ENCODE measurements at regions not wholly inside any gene's neighbourhood (a gene's known extent, or its start where the extent isn't known, plus 50 kb on each side); places are given as distances from the start of the nearest gene placed in this dataset.

DNA sequence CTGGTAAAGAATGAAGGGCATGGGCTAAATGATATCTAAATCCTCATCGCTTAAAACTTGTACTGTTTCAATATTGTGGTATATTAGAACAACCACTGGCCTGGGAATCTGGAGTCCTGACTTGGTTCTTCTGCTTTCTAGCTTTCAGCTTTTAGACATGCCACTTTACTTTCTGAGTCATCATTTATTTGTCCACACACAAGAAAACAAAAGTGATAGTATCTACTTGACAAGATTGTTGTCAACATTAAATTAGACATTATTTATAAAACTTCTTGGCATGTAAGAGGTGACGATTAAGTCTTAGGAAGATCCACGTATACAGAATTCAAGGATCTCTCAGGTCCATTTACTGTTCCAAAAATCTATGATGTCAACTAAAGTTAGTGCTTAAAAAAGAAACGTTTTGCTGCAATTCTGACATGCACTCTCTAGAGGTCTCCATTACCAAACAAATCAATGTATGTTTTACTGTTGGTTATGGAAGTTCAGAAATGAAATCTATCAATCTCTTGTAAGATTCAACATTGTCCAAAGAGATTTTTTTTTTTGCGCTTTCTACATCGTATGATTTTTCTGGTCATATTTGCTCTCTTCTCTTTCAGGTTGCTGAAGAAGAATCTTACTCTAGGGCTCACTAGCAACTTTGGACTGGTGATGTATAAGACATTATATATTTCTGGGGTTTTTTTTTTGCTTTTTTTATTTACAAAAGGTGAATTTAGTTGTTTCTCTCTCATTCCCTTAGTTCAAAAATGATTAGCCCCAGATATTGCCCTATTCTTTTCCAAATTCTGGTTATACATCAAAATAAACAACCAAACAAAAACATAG lies 53.6 kb upstream of the DYNC1I1 start:
- peak; percentile 8 for DNase-seq

GRCh38 chr7:95716357-95717122 lies 55.8 kb upstream of the DYNC1I1 start:
- no peak for DNase-seq

- no peak for DNase-seq
Measured at GRCh38 chr7:95715274-95715673, 57.1 kb upstream of the DYNC1I1 start.

- no peak for DNase-seq
Measured at GRCh38 chr7:95710711-95711110, 61.6 kb upstream of the DYNC1I1 start.

- DNase-seq = no peak
Measured at GRCh38 chr7:95700917-95701316, 71.4 kb upstream of the DYNC1I1 start.

DNA sequence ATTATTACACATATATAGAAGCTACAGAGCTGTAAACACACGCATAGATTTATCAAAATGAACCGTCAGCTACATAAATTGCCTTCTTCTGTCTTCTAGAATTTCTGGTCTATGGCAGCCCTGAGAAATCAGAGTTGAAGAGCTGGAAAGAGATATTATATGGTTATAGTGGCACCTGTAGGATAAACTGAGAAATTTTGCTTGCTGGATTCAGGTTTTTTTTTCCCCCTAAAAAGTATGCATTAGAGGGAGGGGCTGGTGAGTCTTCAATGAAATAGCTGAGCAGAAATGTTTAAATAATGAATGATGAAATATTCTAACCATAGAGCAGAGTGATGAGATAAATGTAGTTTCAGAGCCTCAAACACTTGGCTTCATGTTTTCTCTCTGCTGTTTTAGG lies 78.0 kb upstream of the DYNC1I1 start:
- DNase-seq = no peak

DNA sequence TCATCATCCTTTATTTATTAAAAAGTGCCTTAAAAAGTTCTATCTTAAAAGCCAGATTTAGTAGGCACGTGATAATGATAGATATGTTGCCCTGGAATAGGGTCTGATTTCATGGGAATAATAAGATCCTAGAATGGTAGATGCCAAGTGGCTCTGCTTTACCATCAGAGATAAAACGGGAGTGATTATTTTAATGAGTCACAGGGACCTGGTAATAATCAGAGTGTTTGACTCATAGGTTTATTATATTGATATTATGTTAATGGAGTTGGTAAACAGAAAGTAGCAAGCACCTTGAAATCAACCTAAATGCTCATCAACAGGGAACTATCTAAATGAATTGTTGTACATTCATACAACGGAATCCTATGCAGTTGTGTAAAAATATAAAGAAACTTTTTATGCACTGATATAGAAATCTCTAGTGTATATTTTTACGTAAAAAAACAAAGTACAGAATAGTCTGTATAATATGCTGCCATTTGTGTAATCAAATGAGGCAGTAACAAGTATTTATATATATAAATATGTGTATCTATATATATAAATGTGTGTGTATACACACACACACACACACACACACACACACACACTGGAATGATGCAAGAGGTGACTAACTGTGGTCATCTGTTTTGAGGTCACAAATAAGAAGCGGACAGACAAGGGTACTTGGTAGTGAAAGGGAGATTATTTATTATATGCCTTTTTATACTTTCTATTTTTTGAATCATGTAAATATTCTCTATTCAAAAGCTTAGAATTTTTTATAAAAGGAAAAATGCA lies 78.6 kb upstream of the DYNC1I1 start:
- no peak for DNase-seq

DNA sequence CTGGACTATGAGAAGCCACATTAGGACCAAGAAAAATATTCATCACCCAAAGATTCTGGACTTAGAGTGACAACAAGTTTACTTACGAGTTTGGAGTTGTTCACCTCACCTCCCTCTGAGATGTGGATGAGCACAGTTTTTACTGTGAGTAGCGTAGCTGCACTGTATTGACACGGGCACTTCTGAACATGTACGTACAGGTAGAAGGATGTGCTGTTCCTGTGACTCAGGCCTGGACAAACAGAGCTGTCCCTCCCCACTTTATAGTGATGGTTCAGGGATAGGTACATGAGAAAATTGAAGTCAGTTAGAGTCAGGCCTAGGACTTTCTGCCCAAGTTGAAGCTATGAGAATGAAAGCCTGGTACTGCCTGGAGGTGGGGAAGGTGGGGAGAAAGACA lies 80.9 kb upstream of the DYNC1I1 start:
- DNase-seq = no peak

GRCh38 chr7:95690367-95690947 lies 81.9 kb upstream of the DYNC1I1 start:
- DNase-seq = peak; percentile 24

DNA sequence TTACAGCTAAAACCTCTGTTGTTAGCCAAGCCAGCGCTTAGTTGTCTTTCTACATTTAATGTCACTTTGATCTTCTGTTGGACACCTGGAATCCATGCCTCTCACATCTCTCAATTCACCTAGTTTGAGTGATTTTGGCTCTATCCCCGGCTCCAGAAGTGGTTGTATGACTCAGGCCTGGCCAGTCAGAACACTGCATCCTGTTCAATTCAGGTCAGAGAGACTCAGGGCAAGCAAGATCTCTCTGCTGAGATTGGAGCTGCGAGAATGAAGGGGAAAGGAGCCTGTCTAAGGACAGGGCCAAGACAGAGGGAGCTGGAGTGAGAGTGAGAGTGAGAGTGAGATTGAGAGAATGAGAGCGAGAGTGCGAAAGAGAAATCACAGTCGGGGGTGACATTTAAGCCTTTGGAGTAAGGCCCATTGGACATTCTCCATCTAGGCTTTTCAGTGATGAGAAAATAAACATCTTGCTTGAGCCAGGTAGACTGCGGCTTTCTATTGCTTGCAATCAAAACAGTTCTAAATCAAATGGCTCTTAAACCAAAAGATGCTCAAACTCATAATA lies 83.3 kb upstream of the DYNC1I1 start:
- DNase-seq = no peak

DNA sequence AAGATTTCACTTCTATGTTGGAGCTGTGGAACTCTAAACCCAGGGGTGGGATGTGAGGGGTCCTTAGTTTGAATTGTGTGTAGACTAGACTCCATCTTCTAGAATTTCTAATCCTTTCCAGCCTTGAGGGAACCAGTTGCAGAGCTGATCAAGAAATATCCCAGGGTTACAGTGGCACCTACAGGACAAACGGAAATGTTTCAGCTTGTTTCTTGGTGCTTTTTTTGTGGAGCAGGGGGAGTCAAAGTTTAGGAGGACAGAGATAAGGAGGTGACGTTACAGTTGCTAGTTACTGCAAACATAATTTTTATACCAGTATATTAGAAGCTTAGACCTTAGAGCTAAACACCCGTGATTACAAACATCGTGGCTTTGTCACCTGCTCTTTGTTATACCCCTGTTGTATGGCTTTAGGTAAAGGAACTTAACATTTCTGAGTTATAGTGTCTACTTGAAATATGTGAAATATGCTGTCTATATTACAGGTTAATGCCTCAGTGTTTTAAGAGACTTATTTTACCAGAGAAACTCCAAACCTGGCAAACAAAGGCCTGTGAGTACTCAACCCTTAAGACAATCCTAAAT lies 84.5 kb upstream of the DYNC1I1 start:
- DNase-seq = peak; percentile 15

DNA sequence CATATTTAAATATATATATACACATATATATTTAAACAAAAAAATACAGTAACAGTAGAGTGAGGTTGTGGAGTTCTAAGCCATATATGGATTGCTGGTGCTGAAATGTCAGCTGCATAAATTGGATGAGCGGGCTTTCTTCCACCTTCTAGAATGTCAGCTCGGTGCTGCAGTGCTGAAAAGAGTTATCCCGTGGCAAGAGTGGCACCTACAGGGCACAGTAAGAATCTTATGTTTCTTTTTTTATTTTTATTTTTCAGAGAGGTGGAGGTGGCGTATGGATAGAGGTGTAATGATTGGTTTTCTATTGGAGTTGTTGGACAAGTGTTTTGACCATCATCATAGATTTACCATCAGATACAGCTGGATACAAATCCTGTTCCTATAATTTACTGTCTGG lies 86.2 kb upstream of the DYNC1I1 start:
- DNase-seq = peak; percentile 63

GRCh38 chr7:95684505-95684904 lies 87.8 kb upstream of the DYNC1I1 start:
- no peak for DNase-seq

DNA sequence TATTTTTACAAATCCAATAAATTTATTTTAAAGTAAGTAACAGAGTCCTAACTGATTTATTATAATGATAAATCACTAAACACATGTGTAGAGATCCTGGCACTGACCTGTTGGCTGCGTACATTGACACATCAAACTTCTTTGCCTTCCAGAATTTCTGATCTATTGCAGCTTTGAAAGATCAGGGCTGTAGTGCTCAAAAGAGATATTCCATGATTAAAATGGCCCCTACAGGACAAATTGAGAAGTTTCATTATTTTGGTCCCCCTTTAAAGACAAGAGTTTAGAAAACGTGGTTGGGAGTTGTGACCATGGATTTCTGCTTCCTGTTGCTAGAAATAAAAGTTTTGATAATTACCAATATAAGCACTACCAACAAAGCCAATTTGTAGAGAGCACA lies 87.7 kb upstream of the PDK4 start:
- peak; percentile 32 for DNase-seq

- DNase-seq = no peak
Measured at GRCh38 chr7:95682913-95683312, 86.6 kb upstream of the PDK4 start.

DNA sequence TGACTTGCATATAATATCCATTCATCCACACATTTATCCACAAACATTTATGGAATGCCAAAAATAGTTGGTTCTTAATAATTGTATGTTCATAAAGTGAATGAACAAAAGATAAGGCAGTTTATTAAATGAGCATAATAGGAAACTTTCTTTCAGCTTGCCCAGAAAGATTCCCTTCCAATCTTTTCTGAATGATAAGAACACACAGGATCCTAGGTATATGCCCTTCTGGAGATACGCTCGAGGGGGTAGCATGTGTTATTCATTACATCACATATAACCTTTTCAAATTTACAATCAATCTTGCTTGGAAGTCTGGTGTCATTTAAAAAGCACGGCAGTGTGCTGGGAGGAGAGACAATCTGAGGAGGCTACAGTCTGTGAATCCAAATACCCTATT lies 80.4 kb upstream of the PDK4 start:
- DNase-seq = no peak

DNA sequence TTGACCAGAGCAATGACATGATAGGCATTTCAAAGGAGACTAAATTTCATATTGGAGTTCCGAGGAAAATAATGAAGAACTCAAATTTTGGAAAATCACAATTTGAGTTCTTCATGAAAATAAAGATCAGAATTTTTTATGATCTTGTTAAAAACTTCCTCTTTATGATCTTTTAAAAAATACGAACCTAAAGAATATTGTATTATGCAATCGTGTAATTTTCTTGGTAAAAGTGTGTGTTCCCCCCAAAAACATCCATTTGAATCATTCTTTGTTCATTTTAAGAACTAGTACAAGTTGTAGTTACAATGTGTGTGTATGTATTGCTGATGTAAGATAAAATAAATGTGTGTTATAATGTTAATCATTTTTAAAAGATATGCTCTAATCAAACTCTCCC lies 79.3 kb upstream of the PDK4 start:
- no peak for DNase-seq

- no peak for DNase-seq
Measured at GRCh38 chr7:95675016-95675415, 78.7 kb upstream of the PDK4 start.

DNA sequence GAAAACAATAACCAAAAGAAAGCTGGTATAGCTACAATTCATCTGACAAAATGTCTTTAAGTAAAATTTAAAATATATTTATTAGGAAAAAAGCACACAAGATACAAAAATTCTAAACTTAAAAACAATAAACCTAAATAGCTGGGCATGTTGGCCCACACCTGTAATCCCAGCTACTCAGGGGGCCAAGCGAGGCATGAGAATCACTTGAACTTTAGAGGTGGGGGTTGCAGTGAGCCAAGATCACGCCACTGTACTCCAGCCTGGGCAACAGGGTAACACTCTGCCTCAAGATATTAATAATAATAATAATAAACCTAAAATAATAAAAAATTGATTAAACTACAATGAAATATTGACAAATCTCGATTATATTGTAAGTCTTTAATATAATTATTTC lies 77.8 kb upstream of the PDK4 start:
- DNase-seq = no peak

DNA sequence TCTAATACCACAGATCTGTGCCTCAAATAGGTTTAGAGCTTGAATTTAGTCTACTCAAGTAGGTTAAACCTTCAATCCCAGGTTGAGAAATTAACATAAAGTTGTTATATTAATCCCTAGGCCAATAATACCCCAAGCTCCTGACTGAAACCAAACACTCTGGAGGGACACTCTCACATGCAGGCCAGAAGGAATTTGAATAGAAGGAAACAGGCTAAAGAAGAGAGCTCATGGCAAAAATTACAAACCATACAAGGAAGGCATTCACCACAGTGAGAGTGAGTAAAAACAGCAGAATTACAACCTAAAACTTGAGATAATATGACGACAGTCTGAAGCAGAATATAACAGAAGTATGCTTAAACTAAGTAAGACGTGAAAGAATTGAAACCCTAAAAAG lies 76.1 kb upstream of the PDK4 start:
- no peak for DNase-seq

DNA sequence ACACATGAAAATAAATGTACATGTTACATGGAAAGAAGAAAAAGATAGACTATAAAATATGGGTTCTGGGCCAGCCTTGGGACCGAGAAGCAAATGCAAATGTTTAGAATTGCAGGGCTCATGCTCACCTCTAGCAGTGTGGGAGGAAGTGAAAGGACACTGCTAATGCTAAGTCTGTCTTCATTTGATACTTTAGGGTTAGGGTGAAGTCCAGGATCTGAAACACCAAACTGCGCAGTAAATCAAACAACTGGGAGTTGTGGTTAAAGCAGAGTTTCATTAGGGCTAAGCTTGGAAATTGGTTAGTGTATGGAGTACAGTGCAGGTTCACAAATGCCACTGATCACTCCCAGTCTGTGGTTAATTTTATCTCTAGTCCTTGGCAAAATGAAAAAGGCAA lies 73.2 kb upstream of the PDK4 start:
- DNase-seq = no peak

GRCh38 chr7:95668504-95669018 lies 72.2 kb upstream of the PDK4 start:
- DNase-seq = no peak

Measured in hindlimb muscle (tissue), 1 donor.